Epithelial cell of esophagus (primary cell): ENCODE measurements at regions not wholly inside any gene's neighbourhood (a gene's known extent, or its start where the extent isn't known, plus 50 kb on each side); places are given as distances from the start of the nearest gene placed in this dataset.
A peak's percentile ranks its signal among the peaks of the same experiment; 100 is the strongest.

Experiments used
- DNase-seq: peaks from one replicate; pipeline ENCODE4 v3.0.0; 2010; ENCODE audit warnings: low read depth
- H3K4me3 ChIP-seq: 2 replicates; pipeline ENCODE4 v1.5.1; 2011; ENCODE audit warnings: mild to moderate bottlenecking, low read length, control low read depth
- CTCF ChIP-seq: IDR thresholded peaks from 2 replicates; pipeline ENCODE4 v1.5.1; 2011; ENCODE audit warnings: low read depth, mild to moderate bottlenecking, low read length, control low read depth, inconsistent platforms; ENCODE audit not compliant: insufficient read depth; ENCODE audit errors: missing control alignments

- DNase-seq: no peak
- no peak overlapping the region for H3K4me3 ChIP-seq
- no peak for TF ChIP-seq CTCF
These were observed 357.2 kb downstream of the SLITRK6 start for GRCh38 chr13:85441975-85442374.

- H3K4me3 ChIP-seq: no peak overlapping the region
- TF ChIP-seq CTCF: no peak
- DNase-seq: no peak
These were observed 357.9 kb downstream of the SLITRK6 start for GRCh38 chr13:85441364-85441763.

- TF ChIP-seq CTCF: no peak
- no peak for DNase-seq
- no peak overlapping the region for H3K4me3 ChIP-seq
These were observed 363.2 kb downstream of the SLITRK6 start for GRCh38 chr13:85436029-85436428.

- no peak for DNase-seq
- no peak for TF ChIP-seq CTCF
- no peak overlapping the region for H3K4me3 ChIP-seq
These were observed 364.3 kb downstream of the SLITRK6 start for GRCh38 chr13:85434927-85435326.

GRCh38 chr13:85432881-85433280 lies 366.3 kb downstream of the SLITRK6 start:
- no peak overlapping the region for H3K4me3 ChIP-seq
- no peak for TF ChIP-seq CTCF
- DNase-seq: no peak

GRCh38 chr13:85431720-85432119 lies 367.5 kb downstream of the SLITRK6 start:
- DNase-seq: no peak
- no peak overlapping the region for H3K4me3 ChIP-seq
- TF ChIP-seq CTCF: no peak

- peak; percentile 9 for DNase-seq
- no peak for TF ChIP-seq CTCF
- H3K4me3 ChIP-seq: no peak overlapping the region
These were observed 368.9 kb downstream of the SLITRK6 start for GRCh38 chr13:85430216-85430794.
